Testis (tissue), 2 donors: ENCODE measurements at regions not wholly inside any gene's neighbourhood (a gene's known extent, or its start where the extent isn't known, plus 50 kb on each side); places are given as distances from the start of the nearest gene placed in this dataset.

Experiments
- DNase-seq: peaks from one replicate; pipeline ENCODE4 v3.0.0-alpha.2; 2019
- H3K27ac ChIP-seq, 2 donors: fragments of 200-600 bp; sonication (generic); one replicate each; pipeline ENCODE4 v1.5.1; 2019
- H3K27me3 ChIP-seq: fragments of 200-600 bp; sonication (generic); one replicate; pipeline ENCODE4 v1.5.1; 2019
- H3K36me3 ChIP-seq: fragments of 200-600 bp; sonication (generic); one replicate; pipeline ENCODE4 v1.5.1; 2017; ENCODE audit warnings: low read depth; ENCODE audit errors: missing control alignments
- H3K4me1 ChIP-seq: fragments of 200-600 bp; sonication (generic); one replicate; pipeline ENCODE4 v1.5.1; 2019
- H3K4me3 ChIP-seq, 2 donors: fragments of 200-600 bp; sonication (generic); one replicate each; pipeline ENCODE4 v1.5.1; 2017 to 2019
- H3K9me3 ChIP-seq: fragments of 200-600 bp; sonication (generic); one replicate; pipeline ENCODE4 v1.5.1; 2017
- CTCF ChIP-seq, 3 experiments: fragments of 450-650 bp in 2 of 3; fragments of 200-600 bp in 1 of 3; sonication (generic) in 1 of 3; IDR thresholded peaks; one replicate each; pipeline ENCODE4 v1.5.1; 2016 to 2019; ENCODE audit warnings: antibody characterized with exemption in 3 of 3, mild to moderate bottlenecking in 2 of 3, moderate library complexity in 1 of 3
- POLR2A ChIP-seq: fragments of 450-650 bp; IDR thresholded peaks from one replicate; pipeline ENCODE4 v1.6.1; 2017; ENCODE audit warnings: antibody characterized with exemption, mild to moderate bottlenecking, moderate library complexity
- WGBS, 2 donors: methylation state at CpG; one replicate each; pipeline ENCODE4 v1.1.5; 2018; 5-methylcytosine and 5-hydroxymethylcytosine counted together
- intact Hi-C: fragments of 100-400 bp; cut with DNase I; formaldehyde crosslinking; loops from one replicate; pipeline ENCODE4 v1.15.1; 2023; ENCODE audit warnings: low total_unique reads

- DNase-seq, result no peak
- Histone ChIP-seq H3K36me3 (no peaks in the 10 kb centered on the region), H3K27me3 (no peaks in the 10 kb centered on the region), H3K27ac (no peak overlapping the region), H3K4me1 (no peaks in the 10 kb centered on the region), H3K4me3 (no peak overlapping the region), H3K9me3 (no peaks in the 10 kb centered on the region)
- intact Hi-C loops, result no loop called here
- TF ChIP-seq CTCF (IDR thresholded peaks at IDR 0.05) (no peak), POLR2A (no peak)
- 98 to 100% methylated on average over 6 to 8 of the region's 9 CpGs for WGBS, 2 donors
Observed at GRCh38 chr16:31706318-31706717, 167.3 kb upstream of the ZNF267 start.

- 97% methylated on average over 4 of the region's 4 CpGs; no CpG with 5 or more reads in 1 of the 2 donors for WGBS, 2 donors
- no peaks in the 10 kb centered on the region for H3K27me3 ChIP-seq
- no peak overlapping the region for H3K27ac ChIP-seq
- H3K36me3 ChIP-seq, result no peaks in the 10 kb centered on the region
- H3K4me3 ChIP-seq, result no peak overlapping the region
- TF ChIP-seq CTCF (IDR thresholded peaks at IDR 0.05) (no peak), POLR2A (no peak)
- DNase-seq, result no peak
- intact Hi-C loops, result no loop called here
- no peaks in the 10 kb centered on the region for H3K9me3 ChIP-seq
- no peaks in the 10 kb centered on the region for H3K4me1 ChIP-seq
Observed at GRCh38 chr16:31706925-31707324, 166.7 kb upstream of the ZNF267 start.

GRCh38 chr16:31707743-31708335, 165.8 kb upstream of the ZNF267 start:
- WGBS, 2 donors, result 81 to 91% methylated on average over 7 to 10 of the region's 10 CpGs
- no peak for DNase-seq
- intact Hi-C loops, result no loop called here
- no peak overlapping the region for H3K27ac ChIP-seq
- H3K27me3 ChIP-seq, result no peaks in the 10 kb centered on the region
- no peaks in the 10 kb centered on the region for H3K36me3 ChIP-seq
- TF ChIP-seq CTCF (IDR thresholded peaks at IDR 0.05), result no peak
- no peak for TF ChIP-seq POLR2A
- H3K4me3 ChIP-seq, result no peak overlapping the region
- no peaks in the 10 kb centered on the region for H3K4me1 ChIP-seq
- no peaks in the 10 kb centered on the region for H3K9me3 ChIP-seq

GRCh38 chr16:31708348-31708747, 165.3 kb upstream of the ZNF267 start:
- Histone ChIP-seq H3K4me3 (no peak overlapping the region), H3K27ac (no peak overlapping the region), H3K9me3 (no peaks in the 10 kb centered on the region), H3K4me1 (no peaks in the 10 kb centered on the region), H3K36me3 (no peaks in the 10 kb centered on the region), H3K27me3 (no peaks in the 10 kb centered on the region)
- DNase-seq, result no peak
- intact Hi-C loops, result no loop called here
- WGBS, 2 donors, result 86 to 100% methylated on average over 3 to 8 of the region's 8 CpGs
- no peak for TF ChIP-seq POLR2A
- no peak for TF ChIP-seq CTCF (IDR thresholded peaks at IDR 0.05)

- Histone ChIP-seq H3K4me3 (no peak overlapping the region), H3K4me1 (peaks cover 2% of the 10 kb centered on the region), H3K27me3 (no peaks in the 10 kb centered on the region), H3K27ac (no peak overlapping the region), H3K9me3 (no peaks in the 10 kb centered on the region), H3K36me3 (no peaks in the 10 kb centered on the region)
- no peak for DNase-seq
- TF ChIP-seq CTCF (IDR thresholded peaks at IDR 0.05) (no peak), POLR2A (no peak)
- intact Hi-C loops, result no loop called here
- WGBS, 2 donors, result 84 to 98% methylated on average over 6 to 9 of the region's 9 CpGs
Observed at GRCh38 chr16:31709181-31709580, 164.4 kb upstream of the ZNF267 start.
